ENCODE measurements at regions not wholly inside any gene's neighbourhood (a gene's known extent, or its start where the extent isn't known, plus 50 kb on each side); places are given as distances from the start of the nearest gene placed in this dataset.

GRCh38 chr4:170193496-170193895 lies 103.7 kb upstream of the AADAT start (continued):
- no peak for TF ChIP-seq BRCA1 (IDR thresholded peaks at IDR 0.05)
- no peak for TF ChIP-seq BRCA1 (CRISPR knock-in tag; IDR thresholded peaks at IDR 0.05)

DNA sequence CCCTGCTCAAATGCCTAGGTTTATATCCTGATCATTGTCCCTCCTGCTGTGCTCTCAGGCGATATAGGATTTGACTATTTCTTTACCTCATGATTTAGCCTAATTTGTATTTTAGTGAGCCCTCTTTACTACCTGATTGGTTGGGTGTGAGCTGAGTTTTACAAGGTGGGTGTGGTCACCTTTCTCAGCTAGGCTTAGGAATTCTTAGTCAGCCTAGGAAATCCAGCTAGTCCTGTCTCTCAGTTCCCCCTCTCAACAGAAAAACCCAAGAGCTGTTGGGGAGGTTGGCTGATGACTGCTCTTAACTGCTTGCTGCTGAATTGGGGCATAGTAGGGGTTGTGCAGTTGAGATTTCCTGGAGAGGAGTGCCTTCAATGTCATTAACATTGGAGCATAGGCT lies 100.5 kb upstream of the AADAT start:
- no peaks in the 10 kb centered on the region for H3K9me1 ChIP-seq (ENCODE audit: control insufficient read depth, insufficient read depth, low read length)
- H3K27ac ChIP-seq (ENCODE audit: extremely low read depth, low read depth, low read length) = no peak overlapping the region
- H3K4me3 ChIP-seq = no peak overlapping the region
- DNase-seq (ENCODE audit: extremely low read depth in 1 of 4, low spot score in 3 of 4) = no peak
- H3K9ac ChIP-seq (ENCODE audit: insufficient read depth in 1 of 2, low read depth in 2 of 2, low read length in 2 of 2) = no peak overlapping the region
- 0% methylated on average over 1 of the region's 1 CpG for WGBS (ENCODE audit: insufficient coverage, low coverage, missing lambda C conversion rate)
- no peaks in the 10 kb centered on the region for H3K36me3 ChIP-seq (ENCODE audit: control insufficient read depth, insufficient read depth, low read length)
- H3K4me2 ChIP-seq (ENCODE audit: insufficient read depth, low read length) = no peak overlapping the region
- no peaks in the 10 kb centered on the region for H4K20me1 ChIP-seq (replicated peaks; ENCODE audit: control insufficient read depth, insufficient read depth, low read length)
- ChIA-PET POLR2A (no interaction called here), CTCF (ENCODE audit: low intra/inter-chr PET ratio) (no interaction called here)
- ATAC-seq = no peak
- H3K4me1 ChIP-seq (replicated peaks in 1 of 2; ENCODE audit: control insufficient read depth in 2 of 2, insufficient read depth in 2 of 2, low read length in 2 of 2) = no peaks in the 10 kb centered on the region
- FAIRE-seq = no peak
- H2AFZ ChIP-seq (ENCODE audit: low read depth, low read length) = no peak overlapping the region
- H3K79me2 ChIP-seq (ENCODE audit: control insufficient read depth, insufficient read depth, low read length) = no peaks in the 10 kb centered on the region
- H3K9me3 ChIP-seq (replicated peaks; ENCODE audit: control insufficient read depth, insufficient read depth, low read depth, low read length) = no peaks in the 10 kb centered on the region
- in situ Hi-C loops (cut with MboI) (no loop called here), intact Hi-C loops (cut with micrococcal nuclease) (no loop called here)
- no TSS peak for BruUV-seq (replicated peaks)
- no peaks in the 10 kb centered on the region for H3K27me3 ChIP-seq (ENCODE audit: control insufficient read depth in 2 of 2, insufficient read depth in 2 of 2, low read length in 2 of 2)
- no peak for TF ChIP-seq SIX5 (IDR thresholded peaks at IDR 0.05; ENCODE audit: borderline replicate concordance in 1 of 2, insufficient read depth in 1 of 2, low read depth in 1 of 2, low read length in 2 of 2)
- no peak for TF ChIP-seq L3MBTL2 (IDR thresholded peaks at IDR 0.05)
- TF ChIP-seq CHD1 (IDR thresholded peaks at IDR 0.05; ENCODE audit: low read length) = no peak
- no peak for TF ChIP-seq IFI16 (CRISPR knock-in tag; IDR thresholded peaks at IDR 0.05)
- TF ChIP-seq MTF1 (CRISPR knock-in tag; IDR thresholded peaks at IDR 0.05; ENCODE audit: borderline replicate concordance) = no peak
- TF ChIP-seq ZNF316 (IDR thresholded peaks at IDR 0.05) = no peak
- no peak for TF ChIP-seq ZC3H8 (IDR thresholded peaks at IDR 0.05)
- no peak for TF ChIP-seq CUX1 (CRISPR knock-in tag; IDR thresholded peaks at IDR 0.05)
- no peak for TF ChIP-seq ZNF232 (CRISPR knock-in tag; IDR thresholded peaks at IDR 0.05)
- no peak for TF ChIP-seq MCM3 (IDR thresholded peaks at IDR 0.05)
- TF ChIP-seq PCBP1 (IDR thresholded peaks at IDR 0.05; ENCODE audit: low read depth, low read length, poor library complexity, severe bottlenecking) = no peak
- no peak for TF ChIP-seq ZNF449 (CRISPR knock-in tag; IDR thresholded peaks at IDR 0.05)
- no peak for TF ChIP-seq ZNF717 (CRISPR knock-in tag; IDR thresholded peaks at IDR 0.05)
- no peak for TF ChIP-seq THRAP3 (IDR thresholded peaks at IDR 0.05; ENCODE audit: borderline replicate concordance)
- no peak for TF ChIP-seq ATF3 (IDR thresholded peaks at IDR 0.05)
- TF ChIP-seq ATF3 (CRISPR knock-in tag; conservative IDR thresholded peaks at IDR 0.05) = no peak

All from K562 (cell line).